Common myeloid progenitor, CD34-positive (primary cell): ENCODE measurements at regions not wholly inside any gene's neighbourhood (a gene's known extent, or its start where the extent isn't known, plus 50 kb on each side); places are given as distances from the start of the nearest gene placed in this dataset.

Experiments used
- CTCF ChIA-PET: fragments of 350-600 bp; sonication (Branson Sonifier 250); formaldehyde crosslinking; loops from one replicate; lab custom pipeline; 2021; ENCODE audit warnings: antibody characterized with exemption; lab: Charles Lee
- POLR2A ChIA-PET: fragments of 350-600 bp; sonication (Branson Sonifier 250); formaldehyde crosslinking; loops from one replicate; lab custom pipeline; 2021; ENCODE audit warnings: antibody characterized with exemption; lab: Charles Lee
- DNase-seq, 3 donors: peaks; one replicate each; pipeline versions ENCODE4 v3.0.0 to v3.0.0-alpha.2; 2013
- H3K27ac ChIP-seq, 2 experiments: 1 replicate in 1 of 2; 2 replicates in 1 of 2; pipeline ENCODE4 v1.7.0; 2013; ENCODE audit warnings: inconsistent platforms in 2 of 2, low read length in 2 of 2, mild to moderate bottlenecking in 2 of 2, low read depth in 1 of 2, moderate library complexity in 1 of 2; ENCODE audit not compliant: severe bottlenecking in 2 of 2, insufficient read depth in 1 of 2, poor library complexity in 1 of 2
- H3K27me3 ChIP-seq, 5 experiments: replicated peaks in 2 of 5; 1 replicate in 3 of 5; 2 replicates in 2 of 5; pipeline versions ENCODE4 v1.6.1 to v1.7.0; 2013; ENCODE audit warnings: low read length in 4 of 5, mild to moderate bottlenecking in 2 of 5, moderate library complexity in 2 of 5, inconsistent platforms in 1 of 5; ENCODE audit not compliant: insufficient read depth in 5 of 5, control insufficient read depth in 4 of 5
- H3K36me3 ChIP-seq, 4 experiments: 1 replicate in 2 of 4; 2 replicates in 2 of 4; pipeline versions ENCODE4 v1.6.1 to v1.7.0; 2013; ENCODE audit warnings: low read length in 3 of 4, control low read depth in 1 of 4, mild to moderate bottlenecking in 1 of 4; ENCODE audit not compliant: control insufficient read depth in 4 of 4, insufficient read depth in 4 of 4
- H3K4me1 ChIP-seq, 4 experiments: 1 replicate in 3 of 4; 2 replicates in 1 of 4; pipeline versions ENCODE4 v1.6.1 to v1.7.1; 2013; ENCODE audit warnings: low read length in 3 of 4, mild to moderate bottlenecking in 3 of 4, control low read depth in 1 of 4, inconsistent platforms in 1 of 4, moderate library complexity in 1 of 4; ENCODE audit not compliant: control insufficient read depth in 4 of 4, insufficient read depth in 4 of 4; ENCODE audit errors: control extremely low read depth in 1 of 4
- H3K4me3 ChIP-seq, 7 experiments: 1 replicate in 4 of 7; 2 replicates in 3 of 7; pipeline versions ENCODE4 v1.5.1 to v1.7.0; 2013; ENCODE audit warnings: mild to moderate bottlenecking in 7 of 7, low read length in 6 of 7, moderate library complexity in 6 of 7, inconsistent platforms in 2 of 7, low read depth in 2 of 7, control low read depth in 1 of 7; ENCODE audit not compliant: insufficient read depth in 4 of 7, control insufficient read depth in 1 of 7; ENCODE audit errors: extremely low read depth in 1 of 7
- H3K9me3 ChIP-seq, 5 experiments: 1 replicate in 4 of 5; 2 replicates in 1 of 5; pipeline versions ENCODE4 v1.6.1 to v1.7.1; 2013; ENCODE audit warnings: low read length in 4 of 5, mild to moderate bottlenecking in 2 of 5, inconsistent platforms in 1 of 5, low read depth in 1 of 5, moderate library complexity in 1 of 5; ENCODE audit not compliant: control insufficient read depth in 4 of 5, insufficient read depth in 2 of 5; ENCODE audit errors: control extremely low read depth in 1 of 5
- WGBS: methylation state at CpG from one replicate; pipeline ENCODE4 v1.1.5; 2013; ENCODE audit not compliant: insufficient coverage; 5-methylcytosine and 5-hydroxymethylcytosine counted together

- Histone ChIP-seq H3K4me3 (no peak overlapping the region), H3K27me3 (no peaks in the 10 kb centered on the region), H3K36me3 (no peaks in the 10 kb centered on the region), H3K27ac (no peak overlapping the region), H3K9me3 (no peaks in the 10 kb centered on the region), H3K4me1 (no peaks in the 10 kb centered on the region)
- ChIA-PET POLR2A (no interaction called here), CTCF (no interaction called here)
- 80% methylated on average over 1 of the region's 4 CpGs for WGBS
- DNase-seq: no peak
Observed at GRCh38 chr3:67875338-67875737, 220.9 kb upstream of the SUCLG2 start.

GRCh38 chr3:67870477-67870876 is 216.1 kb upstream of the SUCLG2 start:
- ChIA-PET CTCF (no interaction called here), POLR2A (no interaction called here)
- no peaks in the 10 kb centered on the region for H3K36me3 ChIP-seq
- H3K4me1 ChIP-seq: no peaks in the 10 kb centered on the region
- no peak overlapping the region for H3K4me3 ChIP-seq
- no peak for DNase-seq
- WGBS: 94% methylated on average over 2 of the region's 3 CpGs
- H3K27me3 ChIP-seq: no peaks in the 10 kb centered on the region
- no peak overlapping the region for H3K27ac ChIP-seq
- H3K9me3 ChIP-seq: peaks cover 0 to 2% (median 0%) of the 10 kb centered on the region in 5 experiments

- H3K4me1 ChIP-seq: no peaks in the 10 kb centered on the region
- DNase-seq: no peak
- 100% methylated on average over 3 of the region's 6 CpGs for WGBS
- CTCF ChIA-PET: no interaction called here
- no peaks in the 10 kb centered on the region for H3K27me3 ChIP-seq
- H3K36me3 ChIP-seq: no peaks in the 10 kb centered on the region
- H3K9me3 ChIP-seq: peaks cover 0 to 2% (median 0%) of the 10 kb centered on the region in 5 experiments
- no peak overlapping the region for H3K27ac ChIP-seq
- POLR2A ChIA-PET: no interaction called here
- no peak overlapping the region for H3K4me3 ChIP-seq
Observed at GRCh38 chr3:67866571-67866970, 212.2 kb upstream of the SUCLG2 start.

- Histone ChIP-seq H3K27ac (no peak overlapping the region), H3K27me3 (no peaks in the 10 kb centered on the region), H3K4me3 (no peak overlapping the region), H3K36me3 (no peaks in the 10 kb centered on the region), H3K9me3 (peaks cover 0 to 2% (median 0%) of the 10 kb centered on the region in 5 experiments), H3K4me1 (no peaks in the 10 kb centered on the region)
- ChIA-PET POLR2A (no interaction called here), CTCF (no interaction called here)
- WGBS: no CpG with 5 or more reads among the region's 2 CpGs
- DNase-seq: no peak
Observed at GRCh38 chr3:67864587-67865183, 210.3 kb upstream of the SUCLG2 start.

GRCh38 chr3:67863869-67864268 is 209.5 kb upstream of the SUCLG2 start:
- 100% methylated on average over 2 of the region's 4 CpGs for WGBS
- CTCF ChIA-PET: no interaction called here
- Histone ChIP-seq H3K4me1 (no peaks in the 10 kb centered on the region), H3K27ac (no peak overlapping the region), H3K9me3 (peaks cover 0 to 2% (median 0%) of the 10 kb centered on the region in 5 experiments), H3K36me3 (no peaks in the 10 kb centered on the region), H3K27me3 (no peaks in the 10 kb centered on the region), H3K4me3 (no peak overlapping the region)
- POLR2A ChIA-PET: no interaction called here
- peak in 2 of 3 donors; percentile 8 to 14 for DNase-seq

- no peak overlapping the region for H3K27ac ChIP-seq
- ChIA-PET CTCF (interaction anchor here (0.7 kb wide), 1 partner anchor 12 kb away, joined by 3 read pairs; no protein-coding TSS in a partner anchor), POLR2A (no interaction called here)
- no peaks in the 10 kb centered on the region for H3K4me1 ChIP-seq
- H3K9me3 ChIP-seq: no peaks in the 10 kb centered on the region
- no peaks in the 10 kb centered on the region for H3K36me3 ChIP-seq
- H3K4me3 ChIP-seq: no peak overlapping the region
- 97% methylated on average over 3 of the region's 3 CpGs for WGBS
- DNase-seq: no peak
- no peaks in the 10 kb centered on the region for H3K27me3 ChIP-seq
Observed at GRCh38 chr3:67860429-67860828, 206.0 kb upstream of the SUCLG2 start.

GRCh38 chr3:67858492-67858891 is 204.1 kb upstream of the SUCLG2 start:
- H3K4me1 ChIP-seq: no peaks in the 10 kb centered on the region
- no peaks in the 10 kb centered on the region for H3K36me3 ChIP-seq
- POLR2A ChIA-PET: no interaction called here
- no peak for DNase-seq
- no peaks in the 10 kb centered on the region for H3K9me3 ChIP-seq
- H3K4me3 ChIP-seq: no peak overlapping the region
- H3K27me3 ChIP-seq: no peaks in the 10 kb centered on the region
- CTCF ChIA-PET: no interaction called here
- H3K27ac ChIP-seq: no peak overlapping the region
